ENCODE measurements at regions not wholly inside any gene's neighbourhood (a gene's known extent, or its start where the extent isn't known, plus 50 kb on each side); places are given as distances from the start of the nearest gene placed in this dataset.

- H3K27ac ChIP-seq = no peak overlapping the region
- ATAC-seq (ENCODE audit: insufficient number of reproducible peaks, low FRiP score, low read depth) (no peak), DNase-seq (ENCODE audit: low spot score) (no peak)
- H3K9me3 ChIP-seq = no peaks in the 10 kb centered on the region
- TF ChIP-seq, protein P1, sequence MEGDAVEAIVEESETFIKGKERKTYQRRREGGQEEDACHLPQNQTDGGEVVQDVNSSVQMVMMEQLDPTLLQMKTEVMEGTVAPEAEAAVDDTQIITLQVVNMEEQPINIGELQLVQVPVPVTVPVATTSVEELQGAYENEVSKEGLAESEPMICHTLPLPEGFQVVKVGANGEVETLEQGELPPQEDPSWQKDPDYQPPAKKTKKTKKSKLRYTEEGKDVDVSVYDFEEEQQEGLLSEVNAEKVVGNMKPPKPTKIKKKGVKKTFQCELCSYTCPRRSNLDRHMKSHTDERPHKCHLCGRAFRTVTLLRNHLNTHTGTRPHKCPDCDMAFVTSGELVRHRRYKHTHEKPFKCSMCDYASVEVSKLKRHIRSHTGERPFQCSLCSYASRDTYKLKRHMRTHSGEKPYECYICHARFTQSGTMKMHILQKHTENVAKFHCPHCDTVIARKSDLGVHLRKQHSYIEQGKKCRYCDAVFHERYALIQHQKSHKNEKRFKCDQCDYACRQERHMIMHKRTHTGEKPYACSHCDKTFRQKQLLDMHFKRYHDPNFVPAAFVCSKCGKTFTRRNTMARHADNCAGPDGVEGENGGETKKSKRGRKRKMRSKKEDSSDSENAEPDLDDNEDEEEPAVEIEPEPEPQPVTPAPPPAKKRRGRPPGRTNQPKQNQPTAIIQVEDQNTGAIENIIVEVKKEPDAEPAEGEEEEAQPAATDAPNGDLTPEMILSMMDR (IDR thresholded peaks at IDR 0.05) = no peak
- no peaks in the 10 kb centered on the region for H3K4me1 ChIP-seq (ENCODE audit: control insufficient read depth in 1 of 2, low read depth in 2 of 2)
- no peaks in the 10 kb centered on the region for H3K27me3 ChIP-seq (replicated peaks; ENCODE audit: insufficient read depth)
- no peak overlapping the region for H3K4me3 ChIP-seq
- no peaks in the 10 kb centered on the region for H3K36me3 ChIP-seq
Measured at GRCh38 chr22:49476176-49476575, 351.5 kb downstream of the BRD1 start.

DNA sequence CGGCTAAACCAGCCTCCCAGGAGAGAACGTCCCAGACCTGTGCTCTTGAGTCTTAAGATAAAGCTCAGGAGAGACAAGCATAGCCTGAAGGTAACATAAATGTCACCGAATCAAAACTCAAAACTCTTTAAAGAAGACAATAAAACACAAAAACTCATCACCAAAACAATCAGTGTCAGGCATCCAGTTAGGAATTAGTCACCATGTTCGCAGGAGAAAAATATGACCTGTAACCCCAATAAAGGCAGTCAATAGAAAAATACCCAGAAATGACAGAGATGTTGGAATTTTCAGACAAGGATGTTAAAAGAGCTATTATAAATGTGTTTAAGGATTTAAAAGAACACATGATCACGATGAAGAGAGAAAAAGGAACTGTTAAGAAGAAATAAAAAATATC is 352.4 kb downstream of the BRD1 start:
- no peak overlapping the region for H3K4me3 ChIP-seq
- no peaks in the 10 kb centered on the region for H3K36me3 ChIP-seq
- ATAC-seq (ENCODE audit: insufficient number of reproducible peaks, low FRiP score, low read depth) (no peak), DNase-seq (ENCODE audit: low spot score) (no peak)
- TF ChIP-seq, protein P1 (IDR thresholded peaks at IDR 0.05) = no peak
- no peaks in the 10 kb centered on the region for H3K4me1 ChIP-seq (ENCODE audit: control insufficient read depth in 1 of 2, low read depth in 2 of 2)
- H3K27me3 ChIP-seq (replicated peaks; ENCODE audit: insufficient read depth) = no peaks in the 10 kb centered on the region
- no peak overlapping the region for H3K27ac ChIP-seq
- H3K9me3 ChIP-seq = no peaks in the 10 kb centered on the region

GRCh38 chr22:49473286-49473685 is 354.4 kb downstream of the BRD1 start:
- Histone ChIP-seq H3K4me1 (ENCODE audit: control insufficient read depth in 1 of 2, low read depth in 2 of 2) (no peaks in the 10 kb centered on the region), H3K27ac (no peak overlapping the region), H3K27me3 (replicated peaks; ENCODE audit: insufficient read depth) (no peaks in the 10 kb centered on the region), H3K4me3 (no peak overlapping the region), H3K36me3 (no peaks in the 10 kb centered on the region), H3K9me3 (no peaks in the 10 kb centered on the region)
- TF ChIP-seq, protein P1 (IDR thresholded peaks at IDR 0.05) = no peak
- ATAC-seq (ENCODE audit: insufficient number of reproducible peaks, low FRiP score, low read depth) (no peak), DNase-seq (ENCODE audit: low spot score) (no peak)

- Histone ChIP-seq H3K4me3 (no peak overlapping the region), H3K9me3 (no peaks in the 10 kb centered on the region), H3K4me1 (ENCODE audit: control insufficient read depth in 1 of 2, low read depth in 2 of 2) (no peaks in the 10 kb centered on the region), H3K36me3 (no peaks in the 10 kb centered on the region), H3K27me3 (replicated peaks; ENCODE audit: insufficient read depth) (no peaks in the 10 kb centered on the region), H3K27ac (no peak overlapping the region)
- TF ChIP-seq, protein P1 (IDR thresholded peaks at IDR 0.05) = no peak
- no peak for ATAC-seq (ENCODE audit: insufficient number of reproducible peaks, low FRiP score, low read depth)
- DNase-seq (ENCODE audit: low spot score) = no peak
Measured at GRCh38 chr22:49470741-49471503, 356.8 kb downstream of the BRD1 start.

DNA sequence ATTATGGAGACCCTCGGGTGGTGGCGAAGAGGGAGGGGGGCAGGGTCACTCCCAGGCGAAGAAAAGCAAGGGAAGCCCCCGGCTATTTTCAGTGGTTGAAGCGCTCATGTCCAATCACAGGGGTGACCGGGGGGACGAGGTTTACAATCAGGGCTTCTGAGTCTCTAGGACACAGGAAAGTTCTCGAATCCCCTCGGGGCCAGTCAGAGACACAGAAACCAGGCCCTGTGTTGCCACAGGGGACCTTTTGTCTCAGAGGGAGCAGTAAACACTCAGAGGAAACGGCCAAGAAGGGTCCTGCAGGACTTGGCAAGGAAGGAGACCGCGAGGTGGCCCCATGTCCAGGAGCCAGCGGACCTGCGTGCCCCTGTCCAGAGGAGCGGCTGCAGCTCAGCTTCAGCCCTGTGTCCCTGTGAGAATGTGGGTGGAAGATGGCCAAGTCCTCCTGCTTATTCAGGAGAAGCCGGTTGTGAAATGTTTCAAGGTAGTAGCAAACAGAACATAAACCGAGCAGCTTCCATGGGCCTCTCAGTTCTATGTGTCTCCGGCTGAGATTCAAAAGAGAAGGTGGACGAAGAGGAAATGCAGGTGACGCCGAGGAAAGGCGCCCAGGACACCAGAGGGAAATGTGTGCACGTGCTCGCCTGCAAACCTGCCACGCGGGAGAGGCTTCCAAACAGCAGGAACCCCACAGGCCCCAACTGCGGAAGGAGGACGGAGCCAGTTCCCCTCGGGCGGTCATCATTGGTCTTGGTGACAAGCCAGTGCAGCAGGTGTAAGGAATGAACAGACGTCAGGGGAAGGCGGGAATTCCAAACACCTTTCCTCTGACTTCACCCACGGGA is 357.6 kb downstream of the BRD1 start:
- TF ChIP-seq, protein P1 (IDR thresholded peaks at IDR 0.05) = no peak
- DNase-seq (ENCODE audit: low spot score) = no peak

More for the DNA sequence above, 357.6 kb downstream of the BRD1 start:
- H3K4me1 ChIP-seq (ENCODE audit: control insufficient read depth in 1 of 2, low read depth in 2 of 2) = no peaks in the 10 kb centered on the region
- no peak for ATAC-seq (ENCODE audit: insufficient number of reproducible peaks, low FRiP score, low read depth)
- H3K36me3 ChIP-seq = no peaks in the 10 kb centered on the region
- no peaks in the 10 kb centered on the region for H3K27me3 ChIP-seq (replicated peaks; ENCODE audit: insufficient read depth)
- no peak overlapping the region for H3K4me3 ChIP-seq
- H3K27ac ChIP-seq = no peak overlapping the region
- no peaks in the 10 kb centered on the region for H3K9me3 ChIP-seq
